ENCODE measurements at regions not wholly inside any gene's neighbourhood (a gene's known extent, or its start where the extent isn't known, plus 50 kb on each side); places are given as distances from the start of the nearest gene placed in this dataset.

DNA sequence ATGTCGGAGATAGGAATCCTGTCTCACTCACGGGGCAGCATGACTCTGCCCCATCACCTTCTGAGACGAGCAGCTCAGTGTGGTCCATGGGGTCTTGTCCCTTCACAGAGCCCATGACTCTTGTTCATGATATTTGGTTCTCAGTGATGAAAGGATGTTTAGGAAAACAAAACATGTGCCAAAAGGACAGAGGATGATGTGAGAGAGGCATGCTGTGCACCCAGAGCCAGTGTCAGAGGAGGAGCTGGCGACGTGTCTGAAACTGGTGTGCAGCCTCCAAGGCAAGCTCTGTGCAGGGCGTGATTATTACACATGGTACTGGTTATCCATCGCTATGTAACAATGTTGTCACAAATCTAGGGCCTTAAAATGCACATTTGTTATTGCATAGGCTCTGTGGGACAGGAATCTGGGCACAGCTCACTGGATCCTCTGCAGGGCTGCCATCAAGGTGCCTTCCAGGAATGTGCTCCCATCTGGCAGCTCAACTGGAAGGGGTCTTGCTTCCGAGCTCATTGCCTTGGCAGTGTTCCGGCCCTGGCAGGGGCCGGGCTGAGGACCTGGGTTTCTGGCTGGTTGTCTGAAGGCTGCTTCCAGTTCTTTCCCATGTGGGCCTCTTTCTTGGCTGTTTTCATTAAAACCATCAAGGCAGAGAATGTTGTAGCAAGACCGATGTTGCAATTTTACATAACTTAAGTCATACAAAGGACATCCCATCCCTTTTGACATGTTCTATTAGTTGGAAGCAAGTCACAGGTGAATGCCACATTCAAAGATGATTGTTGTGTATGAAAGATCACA lies 175.4 kb downstream of the ERMARD start:
- DNase-seq = no peak
- H3K9me2 ChIP-seq = no peaks in the 10 kb centered on the region
- 0 out of 2 replicates have a peak, but pooled peaks cover 8% of the 10 kb centered on the region for H3K9me3 ChIP-seq
- H2AFZ ChIP-seq (ENCODE audit: low read depth) = no peak overlapping the region
- no peaks in the 10 kb centered on the region for H4K20me1 ChIP-seq (ENCODE audit: insufficient read depth)
- no peaks in the 10 kb centered on the region for H3K27me3 ChIP-seq (ENCODE audit: insufficient read depth)
- H3F3A ChIP-seq (replicated peaks; ENCODE audit: insufficient read depth) = no peaks in the 10 kb centered on the region
- WGBS (ENCODE audit: low lambda C conversion rate) = 30% methylated on average over 11 of the region's 11 CpGs
- H3K4me2 ChIP-seq = no peak overlapping the region
- no peaks in the 10 kb centered on the region for H3K79me2 ChIP-seq (ENCODE audit: insufficient read depth)
- TF ChIP-seq, protein P1, sequence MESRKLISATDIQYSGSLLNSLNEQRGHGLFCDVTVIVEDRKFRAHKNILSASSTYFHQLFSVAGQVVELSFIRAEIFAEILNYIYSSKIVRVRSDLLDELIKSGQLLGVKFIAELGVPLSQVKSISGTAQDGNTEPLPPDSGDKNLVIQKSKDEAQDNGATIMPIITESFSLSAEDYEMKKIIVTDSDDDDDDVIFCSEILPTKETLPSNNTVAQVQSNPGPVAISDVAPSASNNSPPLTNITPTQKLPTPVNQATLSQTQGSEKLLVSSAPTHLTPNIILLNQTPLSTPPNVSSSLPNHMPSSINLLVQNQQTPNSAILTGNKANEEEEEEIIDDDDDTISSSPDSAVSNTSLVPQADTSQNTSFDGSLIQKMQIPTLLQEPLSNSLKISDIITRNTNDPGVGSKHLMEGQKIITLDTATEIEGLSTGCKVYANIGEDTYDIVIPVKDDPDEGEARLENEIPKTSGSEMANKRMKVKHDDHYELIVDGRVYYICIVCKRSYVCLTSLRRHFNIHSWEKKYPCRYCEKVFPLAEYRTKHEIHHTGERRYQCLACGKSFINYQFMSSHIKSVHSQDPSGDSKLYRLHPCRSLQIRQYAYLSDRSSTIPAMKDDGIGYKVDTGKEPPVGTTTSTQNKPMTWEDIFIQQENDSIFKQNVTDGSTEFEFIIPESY (IDR thresholded peaks at IDR 0.05; ENCODE audit: borderline replicate concordance, low read depth) = no peak
- TF ChIP-seq, protein P2, sequence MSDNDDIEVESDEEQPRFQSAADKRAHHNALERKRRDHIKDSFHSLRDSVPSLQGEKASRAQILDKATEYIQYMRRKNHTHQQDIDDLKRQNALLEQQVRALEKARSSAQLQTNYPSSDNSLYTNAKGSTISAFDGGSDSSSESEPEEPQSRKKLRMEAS (IDR thresholded peaks at IDR 0.05; ENCODE audit: low read depth) = no peak
- TF ChIP-seq ELF1 (IDR thresholded peaks at IDR 0.05) (no peak), JUND (IDR thresholded peaks at IDR 0.05) (no peak), RXRA (IDR thresholded peaks at IDR 0.05; ENCODE audit: borderline replicate concordance, low read depth) (no peak), YY1 (IDR thresholded peaks at IDR 0.05; ENCODE audit: low read depth) (no peak), POLR2AphosphoS5 (IDR thresholded peaks at IDR 0.05; ENCODE audit: low read depth, low read length) (no peak), GATA2 (CRISPR knock-in tag; IDR thresholded peaks at IDR 0.05) (no peak)
- TF ChIP-seq, protein P3, sequence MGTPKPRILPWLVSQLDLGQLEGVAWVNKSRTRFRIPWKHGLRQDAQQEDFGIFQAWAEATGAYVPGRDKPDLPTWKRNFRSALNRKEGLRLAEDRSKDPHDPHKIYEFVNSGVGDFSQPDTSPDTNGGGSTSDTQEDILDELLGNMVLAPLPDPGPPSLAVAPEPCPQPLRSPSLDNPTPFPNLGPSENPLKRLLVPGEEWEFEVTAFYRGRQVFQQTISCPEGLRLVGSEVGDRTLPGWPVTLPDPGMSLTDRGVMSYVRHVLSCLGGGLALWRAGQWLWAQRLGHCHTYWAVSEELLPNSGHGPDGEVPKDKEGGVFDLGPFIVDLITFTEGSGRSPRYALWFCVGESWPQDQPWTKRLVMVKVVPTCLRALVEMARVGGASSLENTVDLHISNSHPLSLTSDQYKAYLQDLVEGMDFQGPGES (IDR thresholded peaks at IDR 0.05; ENCODE audit: low read depth, low read length) = no peak
- H3K4me3 ChIP-seq (ENCODE audit: low read depth in 2 of 2, low read length in 1 of 2) = no peak overlapping the region
- ChIA-PET CTCF (interaction anchor here (2.1 kb wide), 1 partner anchor 95 kb away, joined by 11 read pairs; no protein-coding TSS in a partner anchor), POLR2A (no interaction called here)
- no peak overlapping the region for H3K9ac ChIP-seq
- no peaks in the 10 kb centered on the region; a peak in 1 of 4 replicates for H3K4me1 ChIP-seq (ENCODE audit: control insufficient read depth in 1 of 2, insufficient read depth in 2 of 2, low read depth in 1 of 2, low read length in 1 of 2)
- H3K36me3 ChIP-seq (replicated peaks in 1 of 2; ENCODE audit: control insufficient read depth in 1 of 2, insufficient read depth in 2 of 2, low read length in 1 of 2) = no peaks in the 10 kb centered on the region
- H3K27ac ChIP-seq (ENCODE audit: low read depth in 2 of 2, low read length in 1 of 2) = no peak overlapping the region

DNA sequence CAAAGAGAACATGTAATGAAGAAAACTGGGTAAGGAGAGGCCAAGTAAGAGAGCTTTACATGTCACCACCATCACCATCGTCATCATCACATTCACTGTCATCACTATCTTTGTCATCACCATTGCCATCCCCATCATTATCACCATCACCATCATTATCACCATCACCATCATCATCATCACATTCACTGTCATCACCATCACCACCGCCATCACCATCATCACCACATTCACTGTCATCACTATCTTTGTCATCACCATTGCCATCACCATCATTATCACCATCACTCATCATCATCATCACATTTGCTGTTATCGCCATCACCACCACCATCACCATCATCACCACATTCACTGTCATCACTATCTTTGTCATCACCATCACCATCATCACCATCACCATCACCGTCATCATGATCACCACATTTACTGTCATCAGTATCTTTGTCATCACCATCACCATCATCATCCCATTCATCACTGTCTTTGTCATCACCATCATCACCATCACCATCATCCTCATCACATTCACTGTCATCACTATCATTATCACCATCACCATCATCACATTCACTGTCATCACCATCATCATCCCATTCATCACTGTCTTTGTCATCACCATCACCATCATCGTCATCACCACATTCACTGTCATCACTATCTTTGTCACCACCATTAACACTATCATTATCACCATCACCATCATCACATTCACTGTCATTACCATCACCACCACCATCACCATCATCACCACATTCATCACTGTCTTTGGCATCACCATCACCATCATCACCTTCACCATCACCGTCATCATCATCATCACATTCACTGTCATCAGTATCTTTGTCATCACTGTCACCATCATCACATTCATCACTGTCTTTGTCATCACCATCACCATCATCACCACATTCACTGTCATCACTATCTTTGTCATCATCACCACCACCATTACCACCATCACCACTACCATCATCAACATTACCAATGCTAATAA lies 172.3 kb downstream of the ERMARD start:
- H3K9me3 ChIP-seq = 0 out of 2 replicates have a peak, but pooled peaks cover 6% of the 10 kb centered on the region
- 43% methylated on average over 6 of the region's 6 CpGs for WGBS (ENCODE audit: low lambda C conversion rate)
- TF ChIP-seq FOSL2 (IDR thresholded peaks at IDR 0.05; ENCODE audit: borderline replicate concordance, low read depth) = no peak
- TF ChIP-seq EZH2phosphoT487 (IDR thresholded peaks at IDR 0.05; ENCODE audit: borderline replicate concordance, low read depth) = no peak
- TF ChIP-seq ELF1 (IDR thresholded peaks at IDR 0.05) = no peak
- no peak for TF ChIP-seq TEAD4 (IDR thresholded peaks at IDR 0.05; ENCODE audit: borderline replicate concordance, insufficient read depth)
- TF ChIP-seq, protein P4, sequence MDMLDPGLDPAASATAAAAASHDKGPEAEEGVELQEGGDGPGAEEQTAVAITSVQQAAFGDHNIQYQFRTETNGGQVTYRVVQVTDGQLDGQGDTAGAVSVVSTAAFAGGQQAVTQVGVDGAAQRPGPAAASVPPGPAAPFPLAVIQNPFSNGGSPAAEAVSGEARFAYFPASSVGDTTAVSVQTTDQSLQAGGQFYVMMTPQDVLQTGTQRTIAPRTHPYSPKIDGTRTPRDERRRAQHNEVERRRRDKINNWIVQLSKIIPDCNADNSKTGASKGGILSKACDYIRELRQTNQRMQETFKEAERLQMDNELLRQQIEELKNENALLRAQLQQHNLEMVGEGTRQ (IDR thresholded peaks at IDR 0.05; ENCODE audit: borderline replicate concordance, low read depth, low read length) = no peak
- TF ChIP-seq CHD2 (IDR thresholded peaks at IDR 0.05; ENCODE audit: low read length, partially characterized antibody) = no peak
- no peak for TF ChIP-seq RFX5 (IDR thresholded peaks at IDR 0.05; ENCODE audit: low read length)
- no peak for TF ChIP-seq SIN3A (IDR thresholded peaks at IDR 0.05; ENCODE audit: borderline replicate concordance, low read depth, low read length)
- TF ChIP-seq FOXJ3 (CRISPR knock-in tag; IDR thresholded peaks at IDR 0.05) = no peak

More for the DNA sequence above, 172.3 kb downstream of the ERMARD start:
- H3K27me3 ChIP-seq (ENCODE audit: insufficient read depth) = no peaks in the 10 kb centered on the region
- peaks cover 0 to 1% of the 10 kb centered on the region in 2 experiments; a peak in 1 of 4 replicates for H3K4me1 ChIP-seq (ENCODE audit: control insufficient read depth in 1 of 2, insufficient read depth in 2 of 2, low read depth in 1 of 2, low read length in 1 of 2)
- no peak overlapping the region for H3K4me3 ChIP-seq (ENCODE audit: low read depth in 2 of 2, low read length in 1 of 2)
- no peak overlapping the region for H3K27ac ChIP-seq (ENCODE audit: low read depth in 2 of 2, low read length in 1 of 2)
- no peak overlapping the region for H3K9ac ChIP-seq
- no peak for DNase-seq
- no peaks in the 10 kb centered on the region for H3K36me3 ChIP-seq (replicated peaks in 1 of 2; ENCODE audit: control insufficient read depth in 1 of 2, insufficient read depth in 2 of 2, low read length in 1 of 2)
- H3K4me2 ChIP-seq = no peak overlapping the region
- H3K9me2 ChIP-seq = no peaks in the 10 kb centered on the region
- H4K20me1 ChIP-seq (ENCODE audit: insufficient read depth) = no peaks in the 10 kb centered on the region
- no peaks in the 10 kb centered on the region for H3F3A ChIP-seq (replicated peaks; ENCODE audit: insufficient read depth)
- no peak overlapping the region for H2AFZ ChIP-seq (ENCODE audit: low read depth)
- CTCF ChIA-PET = no interaction called here
- H3K79me2 ChIP-seq (ENCODE audit: insufficient read depth) = no peaks in the 10 kb centered on the region
- POLR2A ChIA-PET = no interaction called here

All from SK-N-SH (cell line).